Aorta (tissue), 5 donors: ENCODE measurements at regions not wholly inside any gene's neighbourhood (a gene's known extent, or its start where the extent isn't known, plus 50 kb on each side); places are given as distances from the start of the nearest gene placed in this dataset.

ENCODE experiments used
- ATAC-seq: fragments of 200-7000 bp; cut with Tn5 transposase; one replicate; pipeline ENCODE4 v1.9.1; 2022; ENCODE audit warnings: moderate library complexity; ENCODE audit not compliant: low FRiP score
- DNase-seq, 2 donors: peaks; one replicate each; pipeline ENCODE4 v3.0.0-alpha.2; 2020
- H3K27ac ChIP-seq, 2 donors: one replicate each; pipeline ENCODE4 v1.5.1; 2013; ENCODE audit warnings: low read length in 2 of 2, mild to moderate bottlenecking in 2 of 2, moderate library complexity in 2 of 2, control low read depth in 1 of 2, inconsistent platforms in 1 of 2, low read depth in 1 of 2
- H3K27me3 ChIP-seq, 2 donors: one replicate each; pipeline ENCODE4 v1.6.1; 2013; ENCODE audit warnings: control low read depth in 1 of 2, low read length in 1 of 2, mild to moderate bottlenecking in 1 of 2, moderate library complexity in 1 of 2; ENCODE audit not compliant: insufficient read depth in 2 of 2, control insufficient read depth in 1 of 2
- H3K36me3 ChIP-seq, 2 donors: one replicate each; pipeline ENCODE4 v1.6.1; 2013; ENCODE audit warnings: control low read depth in 1 of 2, low read length in 1 of 2, mild to moderate bottlenecking in 1 of 2; ENCODE audit not compliant: insufficient read depth in 2 of 2, control insufficient read depth in 1 of 2
- H3K4me1 ChIP-seq, 2 donors: one replicate each; pipeline ENCODE4 v1.6.1; 2013; ENCODE audit warnings: low read length in 2 of 2, control low read depth in 1 of 2, mild to moderate bottlenecking in 1 of 2, moderate library complexity in 1 of 2; ENCODE audit not compliant: insufficient read depth in 2 of 2, control insufficient read depth in 1 of 2
- H3K4me3 ChIP-seq, 2 donors: one replicate each; pipeline ENCODE4 v1.5.1; 2013; ENCODE audit warnings: low read length in 2 of 2, control low read depth in 1 of 2, mild to moderate bottlenecking in 1 of 2
- H3K9me3 ChIP-seq: one replicate; pipeline ENCODE4 v1.6.1; 2013; ENCODE audit warnings: mild to moderate bottlenecking, low read length; ENCODE audit not compliant: control insufficient read depth
- WGBS, 2 donors: extraction: QIAGEN DNeasy Blood & Tissue Kit; methylation state at CpG; one replicate each; pipeline ENCODE4 v1.1.7; 2013; 5-methylcytosine and 5-hydroxymethylcytosine counted together
- intact Hi-C, 2 donors: fragments of 100-400 bp; cut with DNase I; formaldehyde crosslinking; loops; one replicate each; pipeline versions ENCODE4 v1.14.2 to v1.15.0; 2022
- donor health status: healthy with polysubstance abuse.
- donor health status: Bipolar disorder and iron deficiency.
- donor health status: DM: no; HTN: no; CAD: no.
- donor health status: DM: no; HTN: no; CAD: no.
- donor health status: DM: yes; HTN: yes; CAD: no.

DNA sequence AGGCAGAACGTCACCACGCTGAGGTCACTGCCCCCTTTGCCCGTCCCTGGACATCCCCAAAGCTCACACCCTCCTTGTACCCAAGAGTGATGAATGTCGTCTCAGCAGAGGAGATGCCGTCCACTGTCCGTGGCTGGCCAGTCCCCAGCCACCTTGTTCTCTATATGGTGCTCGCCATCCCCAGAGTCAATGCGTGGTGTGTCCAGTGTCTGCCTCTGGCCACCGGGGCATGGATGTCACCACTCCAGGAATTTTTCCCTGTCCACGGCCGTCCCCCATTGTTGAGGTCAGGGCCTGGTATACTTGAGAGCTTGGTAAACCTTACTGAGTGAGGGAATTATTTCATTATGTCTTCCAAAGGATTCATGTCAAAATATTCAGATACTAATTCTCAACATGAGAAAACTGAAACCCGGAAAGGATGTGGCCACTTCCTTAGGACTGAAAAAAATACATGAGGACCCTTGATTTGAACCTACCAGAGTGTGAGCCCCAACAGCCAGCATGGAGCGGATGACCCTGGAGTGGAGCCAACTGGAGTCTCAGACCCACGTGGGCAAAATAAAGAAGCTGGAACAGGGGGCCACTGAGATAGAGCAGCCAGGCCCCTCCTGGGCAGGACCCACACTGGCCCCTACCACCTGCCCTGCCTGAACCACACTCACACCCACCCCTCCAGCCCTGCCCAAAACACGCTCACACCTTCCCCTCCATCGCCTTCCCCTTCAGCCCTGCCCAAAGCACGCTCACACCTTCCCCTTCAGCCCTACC is 376.4 kb downstream of the BRD1 start:
- H3K4me3 ChIP-seq = no peak overlapping the region
- H3K27me3 ChIP-seq = no peaks in the 10 kb centered on the region
- intact Hi-C loops = no loop called here
- no peaks in the 10 kb centered on the region for H3K4me1 ChIP-seq
- no peak overlapping the region for H3K27ac ChIP-seq
- no peaks in the 10 kb centered on the region for H3K36me3 ChIP-seq
- ATAC-seq (no peak), DNase-seq (peak in 1 of 2 donors; percentile 53)
- WGBS, 2 donors = 48 to 55% methylated on average over 15 to 17 of the region's 17 CpGs
- no peaks in the 10 kb centered on the region for H3K9me3 ChIP-seq

DNA sequence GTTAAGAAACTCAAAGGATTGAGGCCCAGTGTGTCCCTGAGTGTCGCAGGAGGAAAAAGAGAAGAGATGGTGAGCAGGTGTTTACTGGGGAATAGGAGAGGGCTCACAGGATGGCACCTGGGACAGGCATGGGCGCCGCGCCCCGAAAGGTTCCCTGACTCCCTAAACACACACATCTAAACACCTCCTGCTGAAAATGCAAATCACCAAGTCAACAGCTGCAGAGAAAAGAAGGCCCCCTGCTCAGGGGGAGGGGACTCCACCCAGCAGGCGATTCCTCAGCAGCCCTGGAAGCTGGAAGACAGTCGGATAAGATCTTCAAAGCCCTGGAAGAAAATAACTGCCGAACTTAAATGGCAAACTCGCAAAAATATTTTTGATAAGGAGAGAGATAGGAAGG is 377.2 kb downstream of the BRD1 start:
- H3K27me3 ChIP-seq = no peaks in the 10 kb centered on the region
- H3K4me1 ChIP-seq = no peaks in the 10 kb centered on the region
- intact Hi-C loops = no loop called here
- 1% methylated on average over 9 of the region's 9 CpGs for WGBS, 2 donors
- no peaks in the 10 kb centered on the region for H3K36me3 ChIP-seq
- no peak for ATAC-seq
- no peak overlapping the region for H3K27ac ChIP-seq
- peak in 1 of 2 donors; percentile 43 for DNase-seq
- no peaks in the 10 kb centered on the region for H3K9me3 ChIP-seq
- H3K4me3 ChIP-seq = no peak overlapping the region

DNA sequence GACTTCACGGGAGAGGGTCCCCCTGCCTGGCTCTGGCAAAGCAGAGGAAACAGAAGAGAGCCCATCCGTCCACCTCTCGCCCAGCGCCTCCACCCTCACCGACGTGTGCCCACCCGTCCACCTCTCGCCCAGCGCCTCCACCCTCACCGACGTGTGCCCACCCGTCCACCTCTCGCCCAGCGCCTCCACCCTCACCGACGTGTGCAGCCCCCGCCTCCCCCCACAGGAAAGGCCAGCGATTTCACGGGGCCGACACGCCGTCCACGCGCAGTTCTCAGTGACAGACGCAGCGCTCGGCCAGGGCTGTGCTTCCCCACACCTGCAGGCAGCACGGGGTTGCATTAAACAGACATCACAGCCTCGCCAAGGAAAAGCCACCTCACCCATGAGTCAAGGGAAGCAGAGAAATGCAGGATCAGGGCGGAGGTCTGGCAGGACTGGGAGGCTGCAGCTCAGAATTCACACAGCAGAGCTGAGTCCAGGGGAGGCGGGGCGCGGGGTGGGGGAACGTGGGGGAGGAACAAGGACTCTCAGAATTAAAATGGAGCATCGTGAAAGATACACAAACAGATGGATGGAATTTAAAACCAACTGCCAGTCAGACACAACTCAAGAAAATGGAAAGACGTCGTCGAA is 377.7 kb downstream of the BRD1 start:
- WGBS, 2 donors = 11 to 13% methylated on average over 37 to 38 of the region's 38 CpGs
- Histone ChIP-seq H3K9me3 (no peaks in the 10 kb centered on the region), H3K4me1 (no peaks in the 10 kb centered on the region), H3K27me3 (no peaks in the 10 kb centered on the region), H3K4me3 (no peak overlapping the region), H3K27ac (no peak overlapping the region), H3K36me3 (no peaks in the 10 kb centered on the region)
- DNase-seq (peak in 1 of 2 donors; percentile 62), ATAC-seq (no peak)
- intact Hi-C loops = no loop called here

DNA sequence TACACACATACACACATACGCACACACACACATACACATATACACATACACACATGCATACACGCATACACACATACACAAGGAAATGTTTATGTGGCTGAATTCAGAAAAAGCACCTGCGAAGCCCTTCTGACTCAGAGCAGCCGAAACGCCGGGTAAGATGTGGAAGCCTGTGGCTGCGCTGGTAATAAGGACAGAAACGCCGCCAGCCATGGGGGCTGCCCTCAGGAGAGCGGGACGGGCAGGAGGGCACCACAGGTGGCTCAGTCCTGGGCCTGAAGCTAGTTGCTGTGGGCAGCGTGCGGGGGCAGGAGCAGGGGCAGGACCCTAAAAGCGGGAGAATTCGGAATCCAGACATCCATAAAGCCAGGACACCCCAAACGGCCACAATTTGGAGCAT is 378.3 kb downstream of the BRD1 start:
- intact Hi-C loops = no loop called here
- Histone ChIP-seq H3K4me3 (no peak overlapping the region), H3K36me3 (no peaks in the 10 kb centered on the region), H3K27ac (no peak overlapping the region), H3K27me3 (no peaks in the 10 kb centered on the region), H3K4me1 (no peaks in the 10 kb centered on the region), H3K9me3 (no peaks in the 10 kb centered on the region)
- ATAC-seq (no peak), DNase-seq (peak in 1 of 2 donors; percentile 47)
- 45 to 52% methylated on average over 16 of the region's 16 CpGs for WGBS, 2 donors

DNA sequence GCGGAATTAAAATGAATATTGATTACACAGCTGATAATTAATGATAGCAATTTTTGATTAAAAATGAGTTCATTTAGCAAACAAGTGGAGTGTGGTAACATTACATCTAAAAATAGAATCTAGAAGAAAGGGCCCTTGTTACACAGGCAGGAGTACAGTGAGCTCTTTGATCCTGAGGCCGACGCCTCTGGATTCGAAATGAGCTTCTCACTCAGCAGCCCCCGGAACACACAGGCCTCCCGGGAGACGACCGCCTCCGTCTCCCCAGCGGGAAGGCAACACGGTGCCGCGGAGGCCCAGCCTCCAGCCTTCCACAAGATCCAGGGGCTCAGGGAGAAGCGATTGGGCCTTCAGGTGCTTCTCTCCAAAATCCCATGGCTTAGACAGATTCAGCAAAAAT is 379.1 kb downstream of the BRD1 start:
- intact Hi-C loops = no loop called here
- WGBS, 2 donors = 38 to 42% methylated on average over 14 of the region's 14 CpGs
- no peak for ATAC-seq
- H3K27me3 ChIP-seq = no peaks in the 10 kb centered on the region
- no peak overlapping the region for H3K27ac ChIP-seq
- no peaks in the 10 kb centered on the region for H3K36me3 ChIP-seq
- peak in 1 of 2 donors; percentile 51 for DNase-seq
- H3K4me3 ChIP-seq = no peak overlapping the region
- H3K4me1 ChIP-seq = no peaks in the 10 kb centered on the region
- no peaks in the 10 kb centered on the region for H3K9me3 ChIP-seq

DNA sequence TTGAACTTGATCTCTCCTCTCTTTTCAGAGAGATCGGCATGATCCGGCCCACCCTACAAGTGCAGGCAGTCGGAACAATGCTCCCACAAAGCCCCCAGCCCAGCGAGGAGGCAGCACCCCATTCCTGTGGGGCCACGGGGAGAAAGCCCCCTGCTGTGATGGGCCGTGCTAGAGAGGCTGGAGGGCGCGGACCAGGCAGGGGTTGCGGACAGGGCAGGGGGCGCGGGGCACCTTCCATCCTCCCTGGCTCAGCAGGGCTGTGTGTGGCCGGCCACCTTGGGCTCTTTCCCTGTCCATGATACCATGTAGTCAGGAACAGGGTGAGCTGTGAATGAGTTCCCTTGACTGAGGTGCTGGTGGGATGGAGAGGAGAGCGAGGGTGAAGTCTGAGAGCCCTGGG is 379.8 kb downstream of the BRD1 start:
- H3K9me3 ChIP-seq = no peaks in the 10 kb centered on the region
- no peak overlapping the region for H3K4me3 ChIP-seq
- no peaks in the 10 kb centered on the region for H3K27me3 ChIP-seq
- H3K27ac ChIP-seq = no peak overlapping the region
- H3K4me1 ChIP-seq = no peaks in the 10 kb centered on the region
- 74 to 82% methylated on average over 13 of the region's 13 CpGs for WGBS, 2 donors
- DNase-seq = no peak
- H3K36me3 ChIP-seq = no peaks in the 10 kb centered on the region
- no peak for ATAC-seq
- intact Hi-C loops = no loop called here

DNA sequence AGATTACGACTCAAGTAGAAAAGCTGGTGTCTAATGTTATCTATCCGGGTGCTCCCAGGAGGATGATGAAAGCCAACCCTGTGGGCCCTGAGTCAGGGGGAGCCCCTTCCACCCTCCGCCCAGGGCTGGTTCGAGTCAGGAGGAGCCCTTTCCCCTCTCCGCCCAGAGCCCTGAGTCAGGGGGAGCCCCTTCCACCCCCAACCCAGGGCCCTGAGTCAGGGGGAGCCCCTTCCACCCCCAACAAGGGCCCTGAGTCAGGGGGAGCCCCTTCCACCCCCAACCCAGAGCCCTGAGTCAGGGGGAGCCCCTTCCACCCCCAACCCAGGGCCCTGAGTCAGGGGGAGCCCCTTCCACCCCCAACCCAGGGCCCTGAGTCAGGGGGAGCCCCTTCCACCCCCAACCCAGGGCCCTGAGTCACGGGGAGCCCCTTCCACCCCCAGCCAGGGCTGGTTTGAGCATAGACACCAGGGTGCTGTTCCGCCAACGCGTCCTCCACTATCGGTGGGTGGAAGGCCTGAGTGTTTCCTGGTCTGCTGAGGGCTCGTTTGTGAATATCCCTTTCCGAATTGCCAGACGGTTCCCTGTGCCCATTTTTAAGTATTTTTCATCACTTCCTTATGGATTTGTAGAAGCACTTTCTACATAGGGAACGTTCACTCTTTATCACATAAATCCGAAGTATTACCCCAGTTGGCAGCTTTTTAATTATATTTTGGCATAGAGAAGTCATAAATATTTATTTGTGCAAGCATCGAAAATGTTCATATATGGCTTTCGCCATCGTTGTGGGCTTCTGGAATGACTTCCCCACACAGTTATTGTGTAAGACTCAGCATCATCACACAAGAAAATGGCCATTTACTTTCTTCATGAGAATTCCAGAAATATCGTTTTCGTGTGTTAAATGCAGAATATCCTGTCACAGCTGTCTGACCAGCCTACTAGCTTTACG is 380.6 kb downstream of the BRD1 start:
- H3K4me3 ChIP-seq = no peak overlapping the region
- intact Hi-C loops = no loop called here
- no peaks in the 10 kb centered on the region for H3K36me3 ChIP-seq
- 60 to 72% methylated on average over 21 of the region's 21 CpGs for WGBS, 2 donors
- ATAC-seq = no peak
- no peaks in the 10 kb centered on the region for H3K9me3 ChIP-seq
- H3K4me1 ChIP-seq = no peaks in the 10 kb centered on the region
- DNase-seq = peak in 1 of 2 donors; percentile 53
- no peak overlapping the region for H3K27ac ChIP-seq
- H3K27me3 ChIP-seq = no peaks in the 10 kb centered on the region

DNA sequence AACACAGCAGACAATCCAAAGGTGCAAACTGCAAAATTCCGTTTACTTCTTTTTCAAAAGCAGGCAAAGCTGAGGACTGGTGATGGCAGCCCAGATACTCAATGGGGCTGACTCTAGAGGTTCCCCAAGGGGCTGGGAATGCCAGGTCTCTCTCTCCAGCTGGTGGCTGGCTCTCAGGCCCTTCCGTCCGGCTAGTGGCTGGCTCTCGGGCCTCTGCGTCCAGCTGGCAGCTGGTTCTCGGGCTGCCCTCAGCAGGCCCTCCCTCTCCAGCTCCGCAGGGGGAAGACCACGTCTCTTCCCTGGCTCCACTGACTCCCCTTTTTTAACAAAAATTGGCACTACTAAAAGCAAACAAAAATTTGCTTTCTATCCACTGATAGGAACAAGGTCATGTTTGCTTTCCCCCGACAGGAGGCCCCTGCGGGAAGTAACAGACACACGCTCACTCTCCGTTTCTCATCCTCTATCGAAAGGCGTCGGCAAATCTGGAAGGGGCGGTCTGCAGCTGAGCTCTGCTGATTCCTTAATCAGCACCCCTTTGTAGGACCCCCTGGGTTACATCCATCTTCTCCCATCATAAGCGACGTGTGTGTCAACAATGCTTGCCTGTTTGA is 381.4 kb downstream of the BRD1 start:
- Histone ChIP-seq H3K9me3 (no peaks in the 10 kb centered on the region), H3K4me3 (no peak overlapping the region), H3K27ac (no peak overlapping the region), H3K27me3 (no peaks in the 10 kb centered on the region), H3K4me1 (no peaks in the 10 kb centered on the region), H3K36me3 (no peaks in the 10 kb centered on the region)
- intact Hi-C loops = no loop called here
- peak in 1 of 2 donors; percentile 51 for DNase-seq
- WGBS, 2 donors = 45 to 58% methylated on average over 18 of the region's 18 CpGs
- ATAC-seq = no peak
